Trophoblast cell (in vitro differentiated cells and primary cell): ENCODE measurements at regions not wholly inside any gene's neighbourhood (a gene's known extent, or its start where the extent isn't known, plus 50 kb on each side); places are given as distances from the start of the nearest gene placed in this dataset.
A peak's percentile ranks its signal among the peaks of the same experiment; 100 is the strongest.

ENCODE experiments used
- DNase-seq, 2 donors: peaks; one replicate each; pipeline ENCODE4 v3.0.0-alpha.2; 2016
- H2AFZ ChIP-seq: 2 replicates; pipeline ENCODE4 v1.6.1; 2013; ENCODE audit warnings: low read length, moderate library complexity, mild to moderate bottlenecking; ENCODE audit not compliant: insufficient read depth, poor library complexity
- H2AK5ac ChIP-seq: 2 replicates; pipeline ENCODE4 v1.6.1; 2013; ENCODE audit warnings: mild to moderate bottlenecking, low read length
- H2BK120ac ChIP-seq: 2 replicates; pipeline ENCODE4 v1.6.1; 2013; ENCODE audit warnings: low read length, mild to moderate bottlenecking, moderate library complexity; ENCODE audit not compliant: insufficient read depth, poor library complexity
- H2BK12ac ChIP-seq: 2 replicates; pipeline ENCODE4 v1.6.1; 2013; ENCODE audit warnings: mild to moderate bottlenecking, low read length, moderate library complexity
- H2BK5ac ChIP-seq: 2 replicates; pipeline ENCODE4 v1.6.1; 2013; ENCODE audit warnings: low read length, low read depth, moderate library complexity, mild to moderate bottlenecking; ENCODE audit not compliant: poor library complexity
- H3K14ac ChIP-seq: 2 replicates; pipeline ENCODE4 v1.6.1; 2013; ENCODE audit warnings: mild to moderate bottlenecking, low read length
- H3K18ac ChIP-seq: 2 replicates; pipeline ENCODE4 v1.6.1; 2013; ENCODE audit warnings: mild to moderate bottlenecking, low read length
- H3K23ac ChIP-seq: 2 replicates; pipeline ENCODE4 v1.6.1; 2013; ENCODE audit warnings: low read length
- H3K27ac ChIP-seq: 2 replicates; pipeline ENCODE4 v1.5.1; 2013; ENCODE audit warnings: low read depth, mild to moderate bottlenecking, inconsistent platforms, low read length, moderate library complexity
- H3K27me3 ChIP-seq: 2 replicates; pipeline ENCODE4 v1.6.1; 2013; ENCODE audit warnings: inconsistent platforms, mild to moderate bottlenecking, low read length, moderate library complexity; ENCODE audit not compliant: insufficient read depth
- H3K36me3 ChIP-seq, 2 experiments: 1 replicate in 1 of 2; 2 replicates in 1 of 2; pipeline ENCODE4 v1.6.1; 2013; ENCODE audit warnings: low read length in 2 of 2, mild to moderate bottlenecking in 2 of 2, moderate library complexity in 1 of 2; ENCODE audit not compliant: insufficient read depth in 2 of 2, control insufficient read depth in 1 of 2
- H3K4ac ChIP-seq: 2 replicates; pipeline ENCODE4 v1.6.1; 2013; ENCODE audit warnings: low read depth, mild to moderate bottlenecking, low read length, moderate library complexity
- H3K4me1 ChIP-seq, 2 experiments: 1 replicate in 1 of 2; 2 replicates in 1 of 2; pipeline ENCODE4 v1.6.1; 2013; ENCODE audit warnings: low read length in 2 of 2, mild to moderate bottlenecking in 2 of 2, moderate library complexity in 1 of 2; ENCODE audit not compliant: insufficient read depth in 2 of 2, control insufficient read depth in 1 of 2
- H3K4me2 ChIP-seq: 2 replicates; pipeline ENCODE4 v1.6.1; 2013; ENCODE audit warnings: inconsistent platforms, mild to moderate bottlenecking, low read length, moderate library complexity
- H3K4me3 ChIP-seq: 2 replicates; pipeline ENCODE4 v1.5.1; 2013; ENCODE audit warnings: mild to moderate bottlenecking, low read depth, low read length, inconsistent platforms
- H3K79me1 ChIP-seq: one replicate; pipeline ENCODE4 v1.6.1; 2013; ENCODE audit warnings: low read length
- H3K79me2 ChIP-seq: 2 replicates; pipeline ENCODE4 v1.6.1; 2013; ENCODE audit warnings: low read length, mild to moderate bottlenecking; ENCODE audit not compliant: control insufficient read depth, insufficient read depth, poor library complexity
- H3K9ac ChIP-seq: 2 replicates; pipeline ENCODE4 v1.6.1; 2013; ENCODE audit warnings: mild to moderate bottlenecking, low read length
- H3K9me3 ChIP-seq: 2 replicates; pipeline ENCODE4 v1.6.1; 2013; ENCODE audit warnings: low read depth, mild to moderate bottlenecking, control low read depth, inconsistent platforms, low read length; ENCODE audit not compliant: insufficient read depth
- H4K12ac ChIP-seq: 2 replicates; pipeline ENCODE4 v1.6.1; 2013; ENCODE audit warnings: low read depth, mild to moderate bottlenecking, low read length, moderate library complexity
- H4K8ac ChIP-seq: 2 replicates; pipeline ENCODE4 v1.6.1; 2013; ENCODE audit warnings: low read depth, mild to moderate bottlenecking, low read length, moderate library complexity
- H4K91ac ChIP-seq: one replicate; pipeline ENCODE4 v1.6.1; 2013; ENCODE audit warnings: low read depth, mild to moderate bottlenecking, low read length, moderate library complexity
- WGBS: extraction: QIAGEN DNeasy Blood & Tissue Kit; methylation state at CpG from one replicate; pipeline ENCODE4 v1.1.7; 2013; ENCODE audit warnings: missing lambda C conversion rate; ENCODE audit not compliant: insufficient read length, insufficient coverage; ENCODE audit errors: extremely low coverage; 5-methylcytosine and 5-hydroxymethylcytosine counted together

- H3K23ac ChIP-seq, result no peak overlapping the region
- no peaks in the 10 kb centered on the region for H3K79me2 ChIP-seq
- no peaks in the 10 kb centered on the region for H3K79me1 ChIP-seq
- peak in 1 of 2 donors; percentile 40 for DNase-seq
- no peak overlapping the region for H3K4ac ChIP-seq
- H3K9ac ChIP-seq, result no peak overlapping the region
- no peak overlapping the region for H3K27ac ChIP-seq
- peaks cover 5 to 10% of the 10 kb centered on the region in 2 experiments for H3K4me1 ChIP-seq
- H3K27me3 ChIP-seq, result peaks cover 19% of the 10 kb centered on the region
- no CpG with 5 or more reads among the region's 9 CpGs for WGBS
- H3K36me3 ChIP-seq, result no peaks in the 10 kb centered on the region
- no peak overlapping the region for H4K91ac ChIP-seq
- peaks cover 2% of the 10 kb centered on the region for H3K9me3 ChIP-seq
- no peak overlapping the region for H3K18ac ChIP-seq
- H2AK5ac ChIP-seq, result no peak overlapping the region
- H3K4me3 ChIP-seq, result no peak overlapping the region
- no peak overlapping the region for H2BK120ac ChIP-seq
- H2BK12ac ChIP-seq, result no peak overlapping the region
- H3K4me2 ChIP-seq, result no peak overlapping the region
- no peak overlapping the region for H2AFZ ChIP-seq
- H2BK5ac ChIP-seq, result no peak overlapping the region
- no peak overlapping the region for H4K12ac ChIP-seq
- no peak overlapping the region for H4K8ac ChIP-seq
- no peak overlapping the region for H3K14ac ChIP-seq
Measured at GRCh38 chr17:72594248-72594647, 473.4 kb downstream of the SOX9 start.
